GM18861 (cell line): ENCODE measurements at regions not wholly inside any gene's neighbourhood (a gene's known extent, or its start where the extent isn't known, plus 50 kb on each side); places are given as distances from the start of the nearest gene placed in this dataset.

Source experiments
- ATAC-seq: cut with Tn5 transposase; IDR thresholded peaks from one replicate; pipeline ENCODE4 v1.9.1; 2021; ENCODE audit not compliant: unreplicated experiment

- no peak for ATAC-seq
These were observed 542.5 kb downstream of the SOX11 start for GRCh38 chr2:6234702-6235101.

DNA sequence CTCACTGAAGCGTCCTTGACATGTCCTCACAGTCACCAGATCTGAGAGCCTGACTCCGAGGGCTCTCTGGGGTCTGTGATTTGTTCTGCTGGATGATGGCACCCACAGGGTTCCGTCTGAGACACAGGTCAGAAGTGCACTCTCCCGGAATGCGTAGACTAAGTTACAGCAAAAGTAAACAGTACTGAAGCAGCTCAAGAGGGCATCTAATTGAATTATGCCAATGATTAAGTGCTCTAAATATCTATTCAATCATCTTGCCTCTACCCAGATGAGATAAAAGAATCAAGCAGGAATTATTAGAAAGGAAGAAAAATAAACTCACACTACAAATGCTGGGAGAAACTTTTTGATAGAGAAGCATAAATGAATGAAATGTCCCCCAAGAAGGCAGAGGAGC lies 544.1 kb downstream of the SOX11 start:
- no peak for ATAC-seq

DNA sequence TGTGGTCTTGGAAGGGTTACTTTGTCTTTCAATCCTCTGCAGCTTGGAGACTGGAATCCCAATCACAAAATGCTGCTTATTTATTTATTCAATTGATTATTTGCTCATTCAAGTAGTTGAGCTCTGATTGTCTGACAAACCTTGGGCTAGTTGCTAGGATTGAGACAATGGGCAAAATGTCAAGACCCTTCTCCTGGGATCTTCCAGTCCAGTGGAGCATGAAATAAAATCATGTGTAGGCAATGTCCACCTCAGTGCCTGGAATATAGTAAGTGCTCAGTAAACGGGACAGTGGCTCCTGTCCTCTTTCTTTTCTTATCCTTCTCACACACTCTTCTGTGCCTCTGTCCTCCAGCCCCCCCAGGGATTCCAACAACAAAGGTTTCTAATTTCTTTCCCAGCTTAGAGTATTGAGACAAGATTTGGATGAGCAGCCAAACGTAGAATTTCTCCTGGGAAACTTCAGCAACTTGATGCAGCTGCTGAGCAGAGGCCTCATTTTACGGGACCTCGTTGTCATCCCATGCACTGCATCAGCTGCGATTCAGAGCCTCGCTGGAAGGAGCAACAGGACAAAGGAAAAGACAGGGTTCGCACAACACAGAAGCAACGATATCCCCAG lies 545.0 kb downstream of the SOX11 start:
- no peak for ATAC-seq

GRCh38 chr2:6249557-6249956 lies 557.4 kb downstream of the SOX11 start:
- no peak for ATAC-seq

DNA sequence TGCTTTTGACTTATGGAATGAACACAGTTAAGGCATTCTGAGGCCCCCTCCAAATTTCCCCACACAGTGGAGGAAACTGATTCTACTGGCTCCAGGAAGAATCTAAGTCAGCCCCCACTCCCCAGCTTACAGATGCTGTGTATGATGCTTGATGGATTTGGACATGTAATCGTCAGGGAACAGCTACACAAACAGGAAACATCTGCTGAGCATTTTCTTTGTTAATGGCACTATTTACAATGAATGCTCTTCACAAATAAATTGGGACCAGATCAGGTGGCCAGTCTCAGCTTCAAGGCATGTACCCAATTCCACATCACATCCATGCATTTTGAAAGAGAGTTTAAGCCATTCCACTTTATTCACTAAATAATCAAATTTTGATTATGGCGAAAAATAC lies 562.3 kb downstream of the SOX11 start:
- ATAC-seq = no peak

DNA sequence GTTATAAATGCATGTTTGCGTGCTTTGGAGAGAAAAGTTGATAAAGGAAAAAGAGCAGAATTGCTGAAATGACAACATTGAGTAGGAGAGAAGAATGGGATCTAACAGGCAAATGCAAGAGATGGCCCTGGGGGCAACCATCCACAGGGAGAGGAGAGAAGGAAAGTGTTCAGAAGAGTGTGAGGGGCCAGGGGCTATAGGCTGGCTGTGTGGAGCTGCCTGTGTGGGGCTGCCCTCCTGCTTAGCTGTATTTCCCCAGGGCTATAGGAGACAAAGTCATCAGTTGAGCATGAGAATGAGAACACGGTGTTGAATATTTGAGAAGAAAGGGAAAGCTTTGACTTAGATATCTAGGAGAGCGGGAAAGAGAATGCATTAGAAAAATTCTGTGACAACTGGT lies 572.0 kb downstream of the SOX11 start:
- no peak for ATAC-seq

GRCh38 chr2:6281524-6281923 lies 584.2 kb downstream of the CMPK2 start:
- ATAC-seq = no peak

GRCh38 chr2:6283259-6283658 lies 582.4 kb downstream of the CMPK2 start:
- no peak for ATAC-seq

GRCh38 chr2:6287406-6287805 lies 578.3 kb downstream of the CMPK2 start:
- no peak for ATAC-seq

DNA sequence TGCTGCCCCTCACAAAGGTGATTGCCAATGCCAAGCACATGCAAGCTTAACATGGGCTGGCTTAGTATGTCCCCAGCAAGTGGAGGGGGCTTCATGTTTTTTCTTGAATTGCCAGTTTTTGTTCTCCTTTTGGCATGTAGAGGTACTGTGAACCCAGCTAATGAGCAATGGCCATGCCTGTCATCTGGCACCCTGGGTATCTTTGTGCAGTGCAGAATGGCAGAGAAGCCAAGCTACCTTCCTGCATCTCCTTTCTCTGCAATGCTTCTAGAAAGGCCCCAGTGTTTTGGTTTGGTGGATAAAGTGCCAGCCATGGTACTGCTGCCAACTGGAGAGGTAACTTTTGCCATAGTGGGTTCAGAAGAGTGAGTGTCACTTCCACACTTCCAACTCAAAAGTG lies 576.9 kb downstream of the CMPK2 start:
- ATAC-seq = no peak

GRCh38 chr2:6290217-6291015 lies 575.3 kb downstream of the CMPK2 start:
- no peak for ATAC-seq

DNA sequence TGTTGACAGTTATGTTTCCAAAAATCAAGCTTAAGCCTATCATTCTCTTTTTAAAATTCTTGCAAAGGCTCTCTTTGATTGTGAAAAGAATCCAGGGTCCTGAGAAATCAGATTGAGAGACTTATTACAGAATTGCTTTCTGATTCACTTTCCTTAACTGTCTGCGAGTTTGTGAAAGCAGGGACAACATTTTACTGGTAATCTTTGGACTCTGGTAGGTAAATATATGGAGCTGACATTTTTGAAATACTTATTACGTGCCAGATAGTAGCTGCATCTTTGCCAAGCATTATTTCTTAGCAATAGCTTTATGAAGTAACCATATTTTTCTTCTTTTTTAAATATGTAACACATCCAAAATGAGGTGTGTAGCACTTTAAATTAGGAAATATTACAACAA lies 570.9 kb downstream of the CMPK2 start:
- ATAC-seq = no peak

DNA sequence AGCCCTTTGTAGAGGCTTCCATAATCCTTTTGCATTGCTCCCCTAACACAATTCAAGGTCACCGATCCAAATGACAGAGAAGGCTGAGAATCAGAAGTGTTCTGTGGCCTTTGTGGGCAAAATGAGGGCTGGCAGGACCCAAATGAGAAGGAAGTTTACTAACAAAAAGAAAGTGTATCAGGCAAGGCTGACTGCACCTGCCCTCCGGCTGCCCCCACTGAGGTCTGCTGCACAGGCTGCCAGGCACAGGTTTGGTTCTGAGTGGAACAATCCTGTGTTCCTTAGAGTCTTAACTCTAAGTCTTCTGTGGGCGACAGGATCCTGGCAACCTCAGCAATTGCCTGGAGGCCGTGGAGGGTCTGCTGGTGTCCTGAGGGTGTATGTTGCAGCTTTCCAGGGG lies 568.5 kb downstream of the CMPK2 start:
- ATAC-seq = peak; percentile 86

DNA sequence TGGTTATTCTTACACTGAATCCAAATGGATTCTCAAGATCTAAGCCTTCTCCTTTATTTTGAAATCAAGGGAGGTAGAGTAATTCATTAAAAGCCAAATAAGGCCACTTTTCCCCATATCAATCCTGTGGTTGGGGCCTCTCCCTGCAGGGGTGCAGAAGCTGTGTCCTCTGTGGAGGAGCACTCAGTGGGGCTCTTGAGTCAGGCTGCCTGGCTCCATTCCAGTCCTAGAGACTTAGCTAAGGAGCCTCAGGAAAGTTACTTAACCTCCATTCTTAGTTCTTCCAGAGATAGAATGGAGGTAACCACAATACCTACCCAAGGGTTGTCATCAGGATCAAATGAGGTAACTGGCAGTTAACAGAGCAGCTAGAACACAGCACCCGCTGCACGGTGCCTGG lies 564.3 kb downstream of the CMPK2 start:
- no peak for ATAC-seq

GRCh38 chr2:6308986-6309385 lies 556.7 kb downstream of the CMPK2 start:
- no peak for ATAC-seq

- ATAC-seq = peak; percentile 88
These were observed 556.1 kb downstream of the CMPK2 start for GRCh38 chr2:6309415-6310255.

- peak; percentile 7 for ATAC-seq
These were observed 555.2 kb downstream of the CMPK2 start for GRCh38 chr2:6310256-6311215.

DNA sequence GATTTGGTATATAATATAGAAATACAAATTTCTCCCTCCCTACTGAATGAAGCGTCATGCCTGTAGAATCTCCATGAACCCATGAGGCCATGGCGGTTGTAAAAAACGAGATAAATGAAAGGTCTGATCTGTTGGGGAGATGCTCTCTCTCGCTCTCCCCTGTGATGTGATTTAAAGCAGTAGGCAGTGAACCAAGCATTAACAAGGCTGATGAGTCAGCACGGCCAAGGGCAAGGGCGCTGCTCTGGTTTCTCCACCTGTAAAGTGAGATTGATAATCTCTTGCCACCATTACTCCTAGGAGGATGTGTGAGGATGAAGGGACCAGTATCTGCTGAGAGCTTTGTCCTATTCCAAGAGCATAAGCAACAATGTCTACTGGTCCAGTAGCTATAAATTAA lies 553.3 kb downstream of the CMPK2 start:
- ATAC-seq = no peak

- no peak for ATAC-seq
These were observed 551.3 kb downstream of the CMPK2 start for GRCh38 chr2:6314218-6314960.

- ATAC-seq = no peak
These were observed 540.1 kb downstream of the CMPK2 start for GRCh38 chr2:6325616-6326015.
